ENCODE measurements at regions not wholly inside any gene's neighbourhood (a gene's known extent, or its start where the extent isn't known, plus 50 kb on each side); places are given as distances from the start of the nearest gene placed in this dataset.

- H3K9me3 ChIP-seq = no peaks in the 10 kb centered on the region
- no peaks in the 10 kb centered on the region for H3K36me3 ChIP-seq
- H3K4me3 ChIP-seq = no peak overlapping the region
- H3K4me1 ChIP-seq (ENCODE audit: control insufficient read depth in 1 of 2, low read depth in 2 of 2) = no peaks in the 10 kb centered on the region
- no peak overlapping the region for H3K27ac ChIP-seq
- DNase-seq (ENCODE audit: low spot score) (no peak), ATAC-seq (ENCODE audit: insufficient number of reproducible peaks, low FRiP score, low read depth) (no peak)
- no peak for TF ChIP-seq CTCF (IDR thresholded peaks at IDR 0.05)
- H3K27me3 ChIP-seq (replicated peaks; ENCODE audit: insufficient read depth) = no peaks in the 10 kb centered on the region
Observed at GRCh38 chr16:64012166-64012565, 1109.7 kb downstream of the CDH11 start.

- no peak for DNase-seq (ENCODE audit: low spot score)
Observed at GRCh38 chr16:64011650-64012049, 1110.2 kb downstream of the CDH11 start.

GRCh38 chr16:64008131-64008530 lies 1113.7 kb downstream of the CDH11 start:
- no peak for DNase-seq (ENCODE audit: low spot score)
- TF ChIP-seq CTCF (IDR thresholded peaks at IDR 0.05) = no peak
- Histone ChIP-seq H3K9me3 (no peaks in the 10 kb centered on the region), H3K27ac (no peak overlapping the region), H3K36me3 (no peaks in the 10 kb centered on the region), H3K27me3 (replicated peaks; ENCODE audit: insufficient read depth) (no peaks in the 10 kb centered on the region), H3K4me3 (no peak overlapping the region), H3K4me1 (ENCODE audit: control insufficient read depth in 1 of 2, low read depth in 2 of 2) (no peaks in the 10 kb centered on the region)
- no peak for ATAC-seq (ENCODE audit: insufficient number of reproducible peaks, low FRiP score, low read depth)

More at GRCh38 chr16:64011650-64012049, 1110.2 kb downstream of the CDH11 start:
- Histone ChIP-seq H3K9me3 (no peaks in the 10 kb centered on the region), H3K36me3 (no peaks in the 10 kb centered on the region), H3K4me1 (ENCODE audit: control insufficient read depth in 1 of 2, low read depth in 2 of 2) (no peaks in the 10 kb centered on the region), H3K27ac (no peak overlapping the region), H3K27me3 (replicated peaks; ENCODE audit: insufficient read depth) (no peaks in the 10 kb centered on the region), H3K4me3 (no peak overlapping the region)
- TF ChIP-seq CTCF (IDR thresholded peaks at IDR 0.05) = no peak
- no peak for ATAC-seq (ENCODE audit: insufficient number of reproducible peaks, low FRiP score, low read depth)

- Histone ChIP-seq H3K4me1 (ENCODE audit: control insufficient read depth in 1 of 2, low read depth in 2 of 2) (no peaks in the 10 kb centered on the region), H3K36me3 (no peaks in the 10 kb centered on the region), H3K27me3 (replicated peaks; ENCODE audit: insufficient read depth) (no peaks in the 10 kb centered on the region), H3K9me3 (no peaks in the 10 kb centered on the region), H3K27ac (no peak overlapping the region), H3K4me3 (no peak overlapping the region)
- DNase-seq (ENCODE audit: low spot score) (no peak), ATAC-seq (ENCODE audit: insufficient number of reproducible peaks, low FRiP score, low read depth) (no peak)
- no peak for TF ChIP-seq CTCF (IDR thresholded peaks at IDR 0.05)
Observed at GRCh38 chr16:64004116-64004515, 1117.7 kb downstream of the CDH11 start.

- no peaks in the 10 kb centered on the region for H3K4me1 ChIP-seq (ENCODE audit: control insufficient read depth in 1 of 2, low read depth in 2 of 2)
- no peaks in the 10 kb centered on the region for H3K9me3 ChIP-seq
- no peaks in the 10 kb centered on the region for H3K27me3 ChIP-seq (replicated peaks; ENCODE audit: insufficient read depth)
- H3K4me3 ChIP-seq = no peak overlapping the region
- H3K36me3 ChIP-seq = no peaks in the 10 kb centered on the region
- no peak for ATAC-seq (ENCODE audit: insufficient number of reproducible peaks, low FRiP score, low read depth)
- H3K27ac ChIP-seq = no peak overlapping the region
- no peak for TF ChIP-seq CTCF (IDR thresholded peaks at IDR 0.05)
- DNase-seq (ENCODE audit: low spot score) = no peak
Observed at GRCh38 chr16:63995025-63995424, 1126.8 kb downstream of the CDH11 start.
